T-cell (primary cell): ENCODE measurements at regions not wholly inside any gene's neighbourhood (a gene's known extent, or its start where the extent isn't known, plus 50 kb on each side); places are given as distances from the start of the nearest gene placed in this dataset.

Experiments
- ATAC-seq, 4 experiments: fragments of 200-7000 bp in 3 of 4; fragments of 150-1000 bp in 1 of 4; cut with Tn5 transposase; replicated peaks in 1 of 4; 1 replicate in 3 of 4; 2 replicates in 1 of 4; pipeline ENCODE4 v1.10.0; 2021; ENCODE audit warnings: moderate library complexity in 3 of 4, mild to moderate bottlenecking in 2 of 4, moderate number of reproducible peaks in 1 of 4
- CTCF ChIA-PET, 2 donors: fragments of 300-600 bp; sonication (Branson Sonifier 250); formaldehyde crosslinking; loops; one replicate each; lab custom pipeline; 2022; ENCODE audit warnings: antibody characterized with exemption in 2 of 2; lab: Charles Lee
- POLR2A ChIA-PET, 2 donors: fragments of 300-600 bp; sonication (Branson Sonifier 250); formaldehyde crosslinking; loops; one replicate each; lab custom pipeline; 2022; ENCODE audit warnings: antibody characterized with exemption in 2 of 2; lab: Charles Lee
- DNase-seq, 35 experiments: peaks; one replicate each; pipeline versions ENCODE4 v3.0.0 to v3.0.0-alpha.2; 2013 to 2023
- H3K27ac ChIP-seq: one replicate; pipeline ENCODE4 v1.5.1; 2013; ENCODE audit warnings: low read length
- H3K27me3 ChIP-seq, 2 experiments: replicated peaks in 1 of 2; 1 replicate in 1 of 2; 2 replicates in 1 of 2; pipeline versions ENCODE4 v1.6.1 to v1.7.0; 2013; ENCODE audit warnings: low read length in 1 of 2, mixed read lengths in 1 of 2; ENCODE audit not compliant: control insufficient read depth in 2 of 2, insufficient read depth in 2 of 2; ENCODE audit errors: extremely low read depth in 1 of 2
- H3K36me3 ChIP-seq, 2 donors: 1 replicate in 1 of 2; 2 replicates in 1 of 2; pipeline versions ENCODE4 v1.6.1 to v1.7.0; 2013; ENCODE audit warnings: low read length in 1 of 2; ENCODE audit not compliant: control insufficient read depth in 2 of 2, insufficient read depth in 1 of 2; ENCODE audit errors: extremely low read depth in 1 of 2
- H3K4me1 ChIP-seq, 2 experiments: 1 replicate in 1 of 2; 2 replicates in 1 of 2; pipeline versions ENCODE4 v1.6.1 to v1.7.0; 2013; ENCODE audit warnings: low read length in 2 of 2, mixed read lengths in 1 of 2; ENCODE audit not compliant: insufficient read depth in 2 of 2, control insufficient read depth in 1 of 2; ENCODE audit errors: extremely low read depth in 1 of 2
- H3K4me3 ChIP-seq, 2 donors: 1 replicate in 1 of 2; 2 replicates in 1 of 2; pipeline versions ENCODE4 v1.5.1 to v1.7.0; 2013; ENCODE audit warnings: mild to moderate bottlenecking in 2 of 2, low read length in 1 of 2, moderate library complexity in 1 of 2; ENCODE audit not compliant: control insufficient read depth in 1 of 2; ENCODE audit errors: extremely low read depth in 1 of 2
- H3K9me3 ChIP-seq: 2 replicates; pipeline ENCODE4 v1.7.0; 2013
- H3K27ac Mint-ChIP-seq, 2 donors: one replicate each; pipeline ENCODE4 v1.8.0; 2020 to 2021; ENCODE audit warnings: mild to moderate bottlenecking in 2 of 2, mixed read lengths in 2 of 2
- H3K27me3 Mint-ChIP-seq, 2 donors: one replicate each; pipeline ENCODE4 v1.8.0; 2021 to 2022; ENCODE audit warnings: mixed read lengths in 2 of 2
- H3K36me3 Mint-ChIP-seq: one replicate; pipeline ENCODE4 v1.8.0; 2021; ENCODE audit warnings: mixed read lengths
- H3K4me1 Mint-ChIP-seq, 3 donors: one replicate each; pipeline ENCODE4 v1.8.0; 2020 to 2022; ENCODE audit warnings: mixed read lengths in 3 of 3, mild to moderate bottlenecking in 1 of 3
- H3K4me3 Mint-ChIP-seq, 3 donors: one replicate each; pipeline ENCODE4 v1.8.0; 2020 to 2022; ENCODE audit warnings: mild to moderate bottlenecking in 3 of 3, mixed read lengths in 3 of 3, moderate library complexity in 3 of 3
- H3K9me3 Mint-ChIP-seq, 3 donors: one replicate each; pipeline ENCODE4 v1.8.0; 2020 to 2022; ENCODE audit warnings: mixed read lengths in 3 of 3
- WGBS: methylation state at CpG from one replicate; pipeline ENCODE4 v1.1.5; 2013; ENCODE audit warnings: missing lambda C conversion rate; ENCODE audit not compliant: insufficient coverage; 5-methylcytosine and 5-hydroxymethylcytosine counted together

- 80% methylated on average over 1 of the region's 5 CpGs for WGBS
- ATAC-seq (no peak), DNase-seq (no peak)
- Histone ChIP-seq H3K9me3 (no peaks in the 10 kb centered on the region), H3K4me1 (no peaks in the 10 kb centered on the region), H3K4me3 (no peak overlapping the region), H3K27me3 (no peaks in the 10 kb centered on the region), H3K36me3 (no peaks in the 10 kb centered on the region), H3K27ac (no peak overlapping the region)
- POLR2A ChIA-PET: no interaction called here
- Mint-ChIP-seq H3K4me3 (no peak overlapping the region), H3K36me3 (no peaks in the 10 kb centered on the region), H3K27ac (no peak overlapping the region), H3K4me1 (no peaks in the 10 kb centered on the region), H3K9me3 (peaks cover 4 to 16% (median 12%) of the 10 kb centered on the region in 3 donors), H3K27me3 (no peaks in the 10 kb centered on the region)
- CTCF ChIA-PET: no interaction called here
Measured at GRCh38 chr18:31235856-31236255, 73.2 kb upstream of the DSC1 start.

- Mint-ChIP-seq H3K4me3 (no peak overlapping the region), H3K27ac (no peak overlapping the region), H3K36me3 (no peaks in the 10 kb centered on the region), H3K27me3 (no peaks in the 10 kb centered on the region), H3K9me3 (peaks cover 4 to 16% (median 12%) of the 10 kb centered on the region in 3 donors), H3K4me1 (no peaks in the 10 kb centered on the region)
- Histone ChIP-seq H3K4me1 (no peaks in the 10 kb centered on the region), H3K36me3 (no peaks in the 10 kb centered on the region), H3K27me3 (no peaks in the 10 kb centered on the region), H3K4me3 (no peak overlapping the region), H3K9me3 (no peaks in the 10 kb centered on the region), H3K27ac (no peak overlapping the region)
- WGBS: 80% methylated on average over 2 of the region's 2 CpGs
- ATAC-seq (no peak), DNase-seq (no peak)
- ChIA-PET CTCF (interaction anchor here in 1 of 2 donors (0.6 to 0.7 kb wide), 2 partner anchors 103 to 348 kb away, joined by 3 to 4 read pairs; no protein-coding TSS in a partner anchor), POLR2A (no interaction called here)
Measured at GRCh38 chr18:31237142-31237541, 74.5 kb upstream of the DSC1 start.

DNA sequence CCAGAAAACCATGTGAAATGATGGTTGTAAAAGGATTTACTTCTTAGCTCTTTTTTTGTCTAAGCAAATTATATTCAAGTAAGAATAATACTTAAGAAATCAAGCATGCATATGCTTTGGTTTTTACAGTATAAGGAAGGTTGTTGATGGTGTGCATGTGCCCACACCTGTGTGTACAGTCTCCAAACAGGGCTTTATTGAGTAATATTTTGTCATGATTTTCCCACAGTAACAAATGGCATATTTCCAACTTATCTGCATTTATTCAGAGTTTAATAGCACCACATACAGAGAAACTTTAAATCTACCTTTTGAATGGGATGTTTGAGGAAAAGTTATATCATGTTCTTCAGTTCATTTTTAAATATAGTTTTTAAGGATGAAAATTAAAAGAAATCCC is 76.5 kb upstream of the DSG1 start:
- DNase-seq: no peak
- Mint-ChIP-seq H3K9me3 (peaks cover 3 to 8% (median 7%) of the 10 kb centered on the region in 3 donors), H3K27me3 (no peaks in the 10 kb centered on the region), H3K27ac (no peak overlapping the region), H3K36me3 (no peaks in the 10 kb centered on the region), H3K4me3 (no peak overlapping the region), H3K4me1 (no peaks in the 10 kb centered on the region)
- Histone ChIP-seq H3K9me3 (no peaks in the 10 kb centered on the region), H3K27me3 (no peaks in the 10 kb centered on the region), H3K4me1 (no peaks in the 10 kb centered on the region), H3K27ac (no peak overlapping the region), H3K4me3 (no peak overlapping the region), H3K36me3 (no peaks in the 10 kb centered on the region)
- ATAC-seq: no peak
- POLR2A ChIA-PET: no interaction called here
- CTCF ChIA-PET: no interaction called here

DNA sequence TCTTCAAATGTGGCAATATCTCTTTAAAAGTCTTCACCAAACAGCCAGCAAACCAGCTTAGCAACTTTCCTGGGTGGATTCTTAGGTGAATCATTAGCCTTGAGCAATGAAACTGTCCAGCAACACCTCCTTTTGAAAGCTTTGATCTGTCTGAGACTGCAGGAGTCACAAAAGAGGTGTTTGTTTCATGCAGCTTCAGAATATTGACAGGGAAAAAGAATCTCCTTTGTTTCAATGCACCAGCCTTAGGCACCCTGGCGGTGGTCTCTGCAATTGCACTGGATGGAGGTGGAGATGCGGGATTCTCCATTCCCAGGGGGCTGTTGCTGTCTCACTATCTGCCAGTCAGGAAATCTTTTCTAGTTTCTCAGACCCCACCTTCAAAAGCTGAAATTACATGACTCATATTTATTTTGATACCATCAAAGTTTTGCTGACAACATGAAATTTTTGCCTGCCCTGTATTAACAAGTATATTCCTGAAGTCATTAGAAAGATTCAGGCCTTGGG is 76.0 kb upstream of the DSG1 start:
- ChIA-PET CTCF (no interaction called here), POLR2A (no interaction called here)
- Histone ChIP-seq H3K27me3 (no peaks in the 10 kb centered on the region), H3K9me3 (no peaks in the 10 kb centered on the region), H3K4me1 (no peaks in the 10 kb centered on the region), H3K4me3 (no peak overlapping the region), H3K36me3 (no peaks in the 10 kb centered on the region), H3K27ac (no peak overlapping the region)
- no peak overlapping the region for H3K4me3 Mint-ChIP-seq
- WGBS: no CpG with 5 or more reads among the region's 2 CpGs
- H3K4me1 Mint-ChIP-seq: no peaks in the 10 kb centered on the region
- H3K9me3 Mint-ChIP-seq: peaks cover 3 to 6% (median 6%) of the 10 kb centered on the region in 3 donors
- ATAC-seq (no peak), DNase-seq (no peak)
- no peaks in the 10 kb centered on the region for H3K36me3 Mint-ChIP-seq
- no peaks in the 10 kb centered on the region for H3K27me3 Mint-ChIP-seq
- no peak overlapping the region for H3K27ac Mint-ChIP-seq

DNA sequence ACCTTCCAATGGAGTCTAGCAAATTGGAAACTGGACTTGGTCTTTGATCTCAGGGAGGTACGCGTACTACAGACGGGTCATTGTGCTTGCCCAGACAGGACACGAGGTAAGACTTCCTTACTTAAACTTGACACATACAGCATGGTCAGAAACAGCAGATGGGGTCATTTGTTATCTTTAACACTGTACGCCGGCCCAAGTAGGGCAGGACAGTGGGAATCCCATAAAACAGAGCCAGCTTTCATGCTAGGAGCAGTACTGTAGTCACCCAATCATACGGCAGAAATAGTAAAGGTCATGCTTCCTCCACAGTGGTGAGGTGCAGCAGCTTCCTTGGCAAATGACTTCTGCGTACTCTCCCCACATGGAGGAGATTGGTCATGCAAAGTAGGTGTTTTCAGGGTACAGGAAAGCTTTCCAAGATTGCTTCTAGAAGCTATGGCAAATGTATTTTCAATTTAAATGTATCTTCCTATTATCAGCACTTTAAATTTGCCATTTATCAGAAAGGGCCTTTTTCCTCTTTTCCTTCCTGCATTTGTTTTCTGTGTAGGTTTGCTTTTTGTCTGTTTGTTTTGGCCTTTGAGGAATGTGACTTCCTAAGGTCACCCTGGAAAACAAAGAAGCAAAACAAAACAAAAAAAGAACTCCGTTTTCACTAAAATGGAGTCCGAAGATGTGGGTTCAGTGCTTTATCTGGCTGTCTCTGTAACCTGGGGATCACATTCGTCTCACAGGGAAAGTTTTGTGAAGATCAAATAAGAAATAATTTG is 74.0 kb upstream of the DSG1 start:
- H3K4me3 ChIP-seq: no peak overlapping the region
- H3K27ac ChIP-seq: no peak overlapping the region
- no peak overlapping the region for H3K27ac Mint-ChIP-seq
- no peaks in the 10 kb centered on the region for H3K36me3 ChIP-seq
- 80% methylated on average over 8 of the region's 11 CpGs for WGBS
- POLR2A ChIA-PET: no interaction called here
- H3K9me3 ChIP-seq: no peaks in the 10 kb centered on the region
- H3K4me3 Mint-ChIP-seq: no peak overlapping the region
- H3K4me1 Mint-ChIP-seq: no peaks in the 10 kb centered on the region
- H3K36me3 Mint-ChIP-seq: no peaks in the 10 kb centered on the region
- DNase-seq: no peak
- no peak for ATAC-seq
- H3K4me1 ChIP-seq: no peaks in the 10 kb centered on the region
- no peaks in the 10 kb centered on the region for H3K27me3 ChIP-seq
- H3K27me3 Mint-ChIP-seq: no peaks in the 10 kb centered on the region
- peaks cover 3 to 5% (median 4%) of the 10 kb centered on the region in 3 donors for H3K9me3 Mint-ChIP-seq
- CTCF ChIA-PET: no interaction called here

GRCh38 chr18:31244771-31245394 is 73.1 kb upstream of the DSG1 start:
- H3K36me3 ChIP-seq: no peaks in the 10 kb centered on the region
- H3K4me3 Mint-ChIP-seq: no peak overlapping the region
- H3K4me3 ChIP-seq: no peak overlapping the region
- no peaks in the 10 kb centered on the region for H3K27me3 Mint-ChIP-seq
- H3K27ac ChIP-seq: no peak overlapping the region
- no peaks in the 10 kb centered on the region for H3K4me1 ChIP-seq
- H3K4me1 Mint-ChIP-seq: no peaks in the 10 kb centered on the region
- no peak for DNase-seq
- no peaks in the 10 kb centered on the region for H3K36me3 Mint-ChIP-seq
- peaks cover 0 to 7% (median 5%) of the 10 kb centered on the region in 3 donors for H3K9me3 Mint-ChIP-seq
- no peaks in the 10 kb centered on the region for H3K9me3 ChIP-seq
- WGBS: 63% methylated on average over 2 of the region's 7 CpGs
- no peak overlapping the region for H3K27ac Mint-ChIP-seq
- no peak for ATAC-seq
- ChIA-PET CTCF (no interaction called here), POLR2A (no interaction called here)
- no peaks in the 10 kb centered on the region for H3K27me3 ChIP-seq
